ENCODE measurements at regions not wholly inside any gene's neighbourhood (a gene's known extent, or its start where the extent isn't known, plus 50 kb on each side); places are given as distances from the start of the nearest gene placed in this dataset.

GRCh38 chr21:35819134-35819533 lies 241.2 kb downstream of the SETD4 start:
- no peaks in the 10 kb centered on the region for H3K9me3 ChIP-seq (ENCODE audit: insufficient read depth, low read depth, low read length)
- H3K9me2 ChIP-seq (replicated peaks; ENCODE audit: low read depth, low read length), result no peaks in the 10 kb centered on the region
- no peak overlapping the region for H3K9ac ChIP-seq (ENCODE audit: low read depth, low read length, poor library complexity, severe bottlenecking)
- no peak overlapping the region for H2AFZ ChIP-seq (ENCODE audit: low read length)
- no peaks in the 10 kb centered on the region for H3K4me1 ChIP-seq (ENCODE audit: insufficient read depth, low read length, poor library complexity, severe bottlenecking)
- no peaks in the 10 kb centered on the region for H3K36me3 ChIP-seq (ENCODE audit: insufficient read depth, low read length)
- no peaks in the 10 kb centered on the region for H3K79me2 ChIP-seq (ENCODE audit: insufficient read depth, low read length)
- H3K27me3 ChIP-seq (ENCODE audit: insufficient read depth, low read length, poor library complexity, severe bottlenecking), result peaks cover 3% of the 10 kb centered on the region
- no peak overlapping the region for H3K4me2 ChIP-seq (ENCODE audit: low read depth, low read length, poor library complexity, severe bottlenecking)
- H4K20me1 ChIP-seq (ENCODE audit: insufficient read depth, low read length, poor library complexity, severe bottlenecking), result no peaks in the 10 kb centered on the region
- no peak overlapping the region for H3K4me3 ChIP-seq (ENCODE audit: low read length, poor library complexity, severe bottlenecking)
- TF ChIP-seq CTCF (conservative IDR thresholded peaks at IDR 0.05; ENCODE audit: low read length), result no peak
- no peak for TF ChIP-seq EZH2phosphoT487 (IDR thresholded peaks at IDR 0.05; ENCODE audit: borderline replicate concordance)
- H3F3A ChIP-seq (ENCODE audit: low read depth), result no peaks in the 10 kb centered on the region

GRCh38 chr21:35818597-35818996 lies 241.7 kb downstream of the SETD4 start:
- no peaks in the 10 kb centered on the region for H3F3A ChIP-seq (ENCODE audit: low read depth)
- H2AFZ ChIP-seq (ENCODE audit: low read length), result no peak overlapping the region
- no peaks in the 10 kb centered on the region for H3K9me3 ChIP-seq (ENCODE audit: insufficient read depth, low read depth, low read length)
- no peaks in the 10 kb centered on the region for H3K4me1 ChIP-seq (ENCODE audit: insufficient read depth, low read length, poor library complexity, severe bottlenecking)
- no peaks in the 10 kb centered on the region for H3K36me3 ChIP-seq (ENCODE audit: insufficient read depth, low read length)
- no peak overlapping the region for H3K4me2 ChIP-seq (ENCODE audit: low read depth, low read length, poor library complexity, severe bottlenecking)
- no peak overlapping the region for H3K9ac ChIP-seq (ENCODE audit: low read depth, low read length, poor library complexity, severe bottlenecking)
- H3K4me3 ChIP-seq (ENCODE audit: low read length, poor library complexity, severe bottlenecking), result no peak overlapping the region
- no peaks in the 10 kb centered on the region for H4K20me1 ChIP-seq (ENCODE audit: insufficient read depth, low read length, poor library complexity, severe bottlenecking)
- no peaks in the 10 kb centered on the region for H3K79me2 ChIP-seq (ENCODE audit: insufficient read depth, low read length)
- no peak for TF ChIP-seq CTCF (conservative IDR thresholded peaks at IDR 0.05; ENCODE audit: low read length)
- no peak for TF ChIP-seq EZH2phosphoT487 (IDR thresholded peaks at IDR 0.05; ENCODE audit: borderline replicate concordance)
- no peaks in the 10 kb centered on the region for H3K9me2 ChIP-seq (replicated peaks; ENCODE audit: low read depth, low read length)
- peaks cover 3% of the 10 kb centered on the region for H3K27me3 ChIP-seq (ENCODE audit: insufficient read depth, low read length, poor library complexity, severe bottlenecking)

GRCh38 chr21:35814858-35815619 lies 245.3 kb downstream of the SETD4 start:
- Histone ChIP-seq H3K9me2 (replicated peaks; ENCODE audit: low read depth, low read length) (no peaks in the 10 kb centered on the region), H2AFZ (ENCODE audit: low read length) (no peak overlapping the region), H3K79me2 (ENCODE audit: insufficient read depth, low read length) (no peaks in the 10 kb centered on the region), H3F3A (ENCODE audit: low read depth) (no peaks in the 10 kb centered on the region), H3K4me2 (ENCODE audit: low read depth, low read length, poor library complexity, severe bottlenecking) (no peak overlapping the region), H3K4me3 (ENCODE audit: low read length, poor library complexity, severe bottlenecking) (no peak overlapping the region), H3K4me1 (ENCODE audit: insufficient read depth, low read length, poor library complexity, severe bottlenecking) (no peaks in the 10 kb centered on the region), H3K36me3 (ENCODE audit: insufficient read depth, low read length) (no peaks in the 10 kb centered on the region), H3K27me3 (ENCODE audit: insufficient read depth, low read length, poor library complexity, severe bottlenecking) (peaks cover 3% of the 10 kb centered on the region), H4K20me1 (ENCODE audit: insufficient read depth, low read length, poor library complexity, severe bottlenecking) (no peaks in the 10 kb centered on the region), H3K9me3 (ENCODE audit: insufficient read depth, low read depth, low read length) (no peaks in the 10 kb centered on the region), H3K9ac (ENCODE audit: low read depth, low read length, poor library complexity, severe bottlenecking) (no peak overlapping the region)
- TF ChIP-seq EZH2phosphoT487 (IDR thresholded peaks at IDR 0.05; ENCODE audit: borderline replicate concordance), result no peak
- TF ChIP-seq CTCF (conservative IDR thresholded peaks at IDR 0.05; ENCODE audit: low read length), result no peak
